A673 (cell line): ENCODE measurements at regions not wholly inside any gene's neighbourhood (a gene's known extent, or its start where the extent isn't known, plus 50 kb on each side); places are given as distances from the start of the nearest gene placed in this dataset.

Experiments used
- CTCF ChIP-seq: fragments of 300-800, 200-600 bp; sonication (generic); conservative IDR thresholded peaks from 2 replicates; pipeline ENCODE4 v1.5.1; 2017; ENCODE audit warnings: low read depth, mild to moderate bottlenecking, antibody characterized with exemption, low read length, moderate library complexity, mixed read lengths
- EZH2 ChIP-seq: fragments of 200-600 bp; sonication (generic); IDR thresholded peaks from 2 replicates; pipeline ENCODE4 v1.6.1; 2017; ENCODE audit warnings: borderline replicate concordance, low read depth, mild to moderate bottlenecking, mixed read lengths, antibody characterized with exemption, low read length; ENCODE audit not compliant: poor library complexity, severe bottlenecking

- TF ChIP-seq CTCF = no peak
- no peak for TF ChIP-seq EZH2
These were observed 193.2 kb upstream of the MYLIP start for GRCh38 chr6:15935661-15936060.
